ENCODE measurements at regions not wholly inside any gene's neighbourhood (a gene's known extent, or its start where the extent isn't known, plus 50 kb on each side); places are given as distances from the start of the nearest gene placed in this dataset.

GRCh38 chr5:9724707-9725106 lies 94.6 kb upstream of the TAS2R1 start:
- H3K27ac ChIP-seq (ENCODE audit: low read depth, low read length) = no peak overlapping the region
- H3K36me3 ChIP-seq (ENCODE audit: control insufficient read depth in 5 of 5, insufficient read depth in 5 of 5, low read length in 5 of 5) = no peaks in the 10 kb centered on the region
- H3K4me1 ChIP-seq (ENCODE audit: control insufficient read depth in 5 of 5, insufficient read depth in 5 of 5, low read length in 5 of 5) = no peaks in the 10 kb centered on the region
- no peak overlapping the region for H3K9ac ChIP-seq (ENCODE audit: low read length in 5 of 5)
- no peaks in the 10 kb centered on the region for H3K9me3 ChIP-seq (ENCODE audit: control insufficient read depth in 5 of 5, low read length in 5 of 5)
- no peak overlapping the region for H3K4me3 ChIP-seq (ENCODE audit: low read depth in 1 of 5, low read length in 5 of 5)
- no peaks in the 10 kb centered on the region for H3K27me3 ChIP-seq (ENCODE audit: control insufficient read depth in 5 of 5, insufficient read depth in 4 of 5, low read length in 5 of 5)

- Histone ChIP-seq H3K4me3 (ENCODE audit: low read depth in 1 of 5, low read length in 5 of 5) (no peak overlapping the region), H3K9ac (ENCODE audit: low read length in 5 of 5) (no peak overlapping the region), H3K36me3 (ENCODE audit: control insufficient read depth in 5 of 5, insufficient read depth in 5 of 5, low read length in 5 of 5) (no peaks in the 10 kb centered on the region), H3K9me3 (ENCODE audit: control insufficient read depth in 5 of 5, low read length in 5 of 5) (no peaks in the 10 kb centered on the region), H3K27me3 (ENCODE audit: control insufficient read depth in 5 of 5, insufficient read depth in 4 of 5, low read length in 5 of 5) (no peaks in the 10 kb centered on the region), H3K27ac (ENCODE audit: low read depth, low read length) (no peak overlapping the region), H3K4me1 (ENCODE audit: control insufficient read depth in 5 of 5, insufficient read depth in 5 of 5, low read length in 5 of 5) (no peaks in the 10 kb centered on the region)
Observed at GRCh38 chr5:9722601-9723180, 92.5 kb upstream of the TAS2R1 start.

DNA sequence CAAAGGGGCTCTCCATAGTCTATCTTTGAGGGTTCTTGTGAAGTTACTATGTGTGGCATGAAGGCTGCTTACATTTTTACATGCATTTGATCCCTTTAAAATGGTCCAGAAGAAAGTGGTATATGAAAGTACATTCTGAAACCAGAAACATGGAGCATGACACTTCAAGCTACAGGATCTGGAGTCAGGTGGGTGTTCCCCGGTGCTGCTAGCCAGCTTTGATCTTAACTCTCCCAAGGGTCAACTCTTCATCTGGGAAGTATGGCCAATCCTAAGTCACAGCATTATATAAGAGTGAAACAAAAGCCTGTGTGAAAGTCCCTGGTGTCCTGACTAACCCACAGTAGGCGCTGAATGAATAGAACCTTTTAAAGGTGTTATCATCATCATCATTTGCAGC lies 91.0 kb upstream of the TAS2R1 start:
- Histone ChIP-seq H3K27ac (ENCODE audit: low read depth, low read length) (no peak overlapping the region), H3K9me3 (ENCODE audit: control insufficient read depth in 5 of 5, low read length in 5 of 5) (no peaks in the 10 kb centered on the region), H3K27me3 (ENCODE audit: control insufficient read depth in 5 of 5, insufficient read depth in 4 of 5, low read length in 5 of 5) (peaks cover 0 to 2% (median 0%) of the 10 kb centered on the region in 5 donors), H3K36me3 (ENCODE audit: control insufficient read depth in 5 of 5, insufficient read depth in 5 of 5, low read length in 5 of 5) (no peaks in the 10 kb centered on the region), H3K9ac (ENCODE audit: low read length in 5 of 5) (no peak overlapping the region), H3K4me1 (ENCODE audit: control insufficient read depth in 5 of 5, insufficient read depth in 5 of 5, low read length in 5 of 5) (no peaks in the 10 kb centered on the region), H3K4me3 (ENCODE audit: low read depth in 1 of 5, low read length in 5 of 5) (no peak overlapping the region)

- H3K9ac ChIP-seq (ENCODE audit: low read length in 5 of 5) = no peak overlapping the region
- no peak overlapping the region for H3K4me3 ChIP-seq (ENCODE audit: low read depth in 1 of 5, low read length in 5 of 5)
- H3K9me3 ChIP-seq (ENCODE audit: control insufficient read depth in 5 of 5, low read length in 5 of 5) = no peaks in the 10 kb centered on the region
- H3K27me3 ChIP-seq (ENCODE audit: control insufficient read depth in 5 of 5, insufficient read depth in 4 of 5, low read length in 5 of 5) = peaks cover 0 to 2% (median 0%) of the 10 kb centered on the region in 5 donors
- H3K4me1 ChIP-seq (ENCODE audit: control insufficient read depth in 5 of 5, insufficient read depth in 5 of 5, low read length in 5 of 5) = no peaks in the 10 kb centered on the region
- no peak overlapping the region for H3K27ac ChIP-seq (ENCODE audit: low read depth, low read length)
- no peaks in the 10 kb centered on the region for H3K36me3 ChIP-seq (ENCODE audit: control insufficient read depth in 5 of 5, insufficient read depth in 5 of 5, low read length in 5 of 5)
Observed at GRCh38 chr5:9720361-9720760, 90.2 kb upstream of the TAS2R1 start.

DNA sequence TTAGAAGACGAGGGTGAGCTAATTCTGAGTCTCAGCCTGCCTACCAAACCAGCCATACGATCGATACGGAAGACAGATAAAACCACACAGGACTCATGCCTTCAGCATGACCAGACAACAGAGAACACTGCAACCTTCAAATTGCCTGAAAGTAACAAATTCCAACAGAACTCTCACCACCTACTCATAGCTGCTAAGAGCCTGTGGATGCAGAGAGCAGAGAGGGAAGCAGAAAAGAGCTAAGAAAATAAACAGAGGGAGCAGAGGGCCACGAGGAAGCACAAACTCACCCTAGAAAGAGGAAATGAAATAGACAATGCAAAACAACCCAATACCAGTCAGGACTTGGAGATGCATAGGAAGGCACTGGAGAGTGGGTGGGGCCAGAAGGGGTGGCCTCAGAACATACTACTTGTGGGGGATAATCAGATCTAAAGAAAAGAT lies 86.7 kb upstream of the TAS2R1 start:
- Histone ChIP-seq H3K36me3 (ENCODE audit: control insufficient read depth in 5 of 5, insufficient read depth in 5 of 5, low read length in 5 of 5) (no peaks in the 10 kb centered on the region), H3K4me1 (ENCODE audit: control insufficient read depth in 5 of 5, insufficient read depth in 5 of 5, low read length in 5 of 5) (no peaks in the 10 kb centered on the region), H3K27me3 (ENCODE audit: control insufficient read depth in 5 of 5, insufficient read depth in 4 of 5, low read length in 5 of 5) (peaks cover 0 to 5% (median 2%) of the 10 kb centered on the region in 5 donors), H3K9ac (ENCODE audit: low read length in 5 of 5) (no peak overlapping the region), H3K27ac (ENCODE audit: low read depth, low read length) (no peak overlapping the region), H3K9me3 (ENCODE audit: control insufficient read depth in 5 of 5, low read length in 5 of 5) (no peaks in the 10 kb centered on the region), H3K4me3 (ENCODE audit: low read depth in 1 of 5, low read length in 5 of 5) (no peak overlapping the region)

GRCh38 chr5:9715891-9716335 lies 85.8 kb upstream of the TAS2R1 start:
- Histone ChIP-seq H3K27me3 (ENCODE audit: control insufficient read depth in 5 of 5, insufficient read depth in 4 of 5, low read length in 5 of 5) (peaks cover 0 to 5% (median 2%) of the 10 kb centered on the region in 5 donors), H3K36me3 (ENCODE audit: control insufficient read depth in 5 of 5, insufficient read depth in 5 of 5, low read length in 5 of 5) (no peaks in the 10 kb centered on the region), H3K4me3 (ENCODE audit: low read depth in 1 of 5, low read length in 5 of 5) (no peak overlapping the region), H3K4me1 (ENCODE audit: control insufficient read depth in 5 of 5, insufficient read depth in 5 of 5, low read length in 5 of 5) (no peaks in the 10 kb centered on the region), H3K9me3 (ENCODE audit: control insufficient read depth in 5 of 5, low read length in 5 of 5) (no peaks in the 10 kb centered on the region), H3K9ac (ENCODE audit: low read length in 5 of 5) (no peak overlapping the region), H3K27ac (ENCODE audit: low read depth, low read length) (no peak overlapping the region)

- H3K27me3 ChIP-seq (ENCODE audit: control insufficient read depth in 5 of 5, insufficient read depth in 4 of 5, low read length in 5 of 5) = peaks cover 0 to 5% (median 2%) of the 10 kb centered on the region in 5 donors
- no peak overlapping the region for H3K27ac ChIP-seq (ENCODE audit: low read depth, low read length)
- H3K9me3 ChIP-seq (ENCODE audit: control insufficient read depth in 5 of 5, low read length in 5 of 5) = peaks cover 0 to 3% (median 0%) of the 10 kb centered on the region in 5 donors
- no peak overlapping the region for H3K9ac ChIP-seq (ENCODE audit: low read length in 5 of 5)
- no peaks in the 10 kb centered on the region for H3K4me1 ChIP-seq (ENCODE audit: control insufficient read depth in 5 of 5, insufficient read depth in 5 of 5, low read length in 5 of 5)
- H3K36me3 ChIP-seq (ENCODE audit: control insufficient read depth in 5 of 5, insufficient read depth in 5 of 5, low read length in 5 of 5) = no peaks in the 10 kb centered on the region
- H3K4me3 ChIP-seq (ENCODE audit: low read depth in 1 of 5, low read length in 5 of 5) = no peak overlapping the region
Observed at GRCh38 chr5:9713959-9714586, 83.9 kb upstream of the TAS2R1 start.

- no peak overlapping the region for H3K4me3 ChIP-seq (ENCODE audit: low read depth in 1 of 5, low read length in 5 of 5)
- H3K36me3 ChIP-seq (ENCODE audit: control insufficient read depth in 5 of 5, insufficient read depth in 5 of 5, low read length in 5 of 5) = no peaks in the 10 kb centered on the region
- no peak overlapping the region for H3K27ac ChIP-seq (ENCODE audit: low read depth, low read length)
- H3K9me3 ChIP-seq (ENCODE audit: control insufficient read depth in 5 of 5, low read length in 5 of 5) = peaks cover 0 to 8% (median 4%) of the 10 kb centered on the region in 5 donors
- H3K27me3 ChIP-seq (ENCODE audit: control insufficient read depth in 5 of 5, insufficient read depth in 4 of 5, low read length in 5 of 5) = peaks cover 0 to 5% (median 2%) of the 10 kb centered on the region in 5 donors
- H3K9ac ChIP-seq (ENCODE audit: low read length in 5 of 5) = no peak overlapping the region
- no peaks in the 10 kb centered on the region for H3K4me1 ChIP-seq (ENCODE audit: control insufficient read depth in 5 of 5, insufficient read depth in 5 of 5, low read length in 5 of 5)
Observed at GRCh38 chr5:9713356-9713755, 83.2 kb upstream of the TAS2R1 start.

DNA sequence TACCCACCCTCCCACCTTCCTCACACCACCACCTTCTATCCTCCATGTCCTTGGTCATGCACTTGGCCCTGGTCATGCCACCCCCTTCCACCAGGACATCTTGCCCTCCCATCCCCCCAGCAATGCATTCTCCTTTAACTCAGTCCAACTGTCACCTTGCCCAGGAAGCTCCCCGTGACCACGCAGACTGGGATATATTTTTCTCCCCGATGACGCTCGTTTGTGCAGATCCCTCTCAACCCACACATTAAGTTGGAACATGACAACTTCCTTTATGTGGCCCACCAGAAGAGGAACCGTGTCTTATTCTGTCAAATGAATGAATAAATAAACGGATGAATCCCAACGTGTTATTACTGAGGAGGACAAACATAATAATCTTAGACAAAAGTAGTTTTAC lies 82.8 kb upstream of the TAS2R1 start:
- no peak overlapping the region for H3K4me3 ChIP-seq (ENCODE audit: low read depth in 1 of 5, low read length in 5 of 5)
- no peaks in the 10 kb centered on the region for H3K36me3 ChIP-seq (ENCODE audit: control insufficient read depth in 5 of 5, insufficient read depth in 5 of 5, low read length in 5 of 5)
- H3K9me3 ChIP-seq (ENCODE audit: control insufficient read depth in 5 of 5, low read length in 5 of 5) = peaks cover 0 to 8% (median 4%) of the 10 kb centered on the region in 5 donors
- peaks cover 0 to 5% (median 2%) of the 10 kb centered on the region in 5 donors for H3K27me3 ChIP-seq (ENCODE audit: control insufficient read depth in 5 of 5, insufficient read depth in 4 of 5, low read length in 5 of 5)
- H3K9ac ChIP-seq (ENCODE audit: low read length in 5 of 5) = no peak overlapping the region
- H3K27ac ChIP-seq (ENCODE audit: low read depth, low read length) = no peak overlapping the region
- H3K4me1 ChIP-seq (ENCODE audit: control insufficient read depth in 5 of 5, insufficient read depth in 5 of 5, low read length in 5 of 5) = no peaks in the 10 kb centered on the region

- H3K9ac ChIP-seq (ENCODE audit: low read length in 5 of 5) = no peak overlapping the region
- no peaks in the 10 kb centered on the region for H3K36me3 ChIP-seq (ENCODE audit: control insufficient read depth in 5 of 5, insufficient read depth in 5 of 5, low read length in 5 of 5)
- H3K9me3 ChIP-seq (ENCODE audit: control insufficient read depth in 5 of 5, low read length in 5 of 5) = peaks cover 0 to 10% (median 4%) of the 10 kb centered on the region in 5 donors
- H3K4me3 ChIP-seq (ENCODE audit: low read depth in 1 of 5, low read length in 5 of 5) = no peak overlapping the region
- no peak overlapping the region for H3K27ac ChIP-seq (ENCODE audit: low read depth, low read length)
- no peaks in the 10 kb centered on the region for H3K4me1 ChIP-seq (ENCODE audit: control insufficient read depth in 5 of 5, insufficient read depth in 5 of 5, low read length in 5 of 5)
- peaks cover 0 to 5% (median 2%) of the 10 kb centered on the region in 5 donors for H3K27me3 ChIP-seq (ENCODE audit: control insufficient read depth in 5 of 5, insufficient read depth in 4 of 5, low read length in 5 of 5)
Observed at GRCh38 chr5:9712506-9712905, 82.4 kb upstream of the TAS2R1 start.

Measured in subcutaneous abdominal adipose tissue (tissue), 5 donors.